Brain pericyte (primary cell): ENCODE measurements at regions not wholly inside any gene's neighbourhood (a gene's known extent, or its start where the extent isn't known, plus 50 kb on each side); places are given as distances from the start of the nearest gene placed in this dataset.

ENCODE experiments used
- DNase-seq: peaks from one replicate; pipeline ENCODE4 v3.0.0-alpha.2; 2012; ENCODE audit warnings: low read depth, low spot score

- no peak for DNase-seq
Observed at GRCh38 chr4:30837131-30837539, 117.0 kb downstream of the PCDH7 start.

GRCh38 chr4:30837861-30838260 lies 117.7 kb downstream of the PCDH7 start:
- no peak for DNase-seq

- no peak for DNase-seq
Observed at GRCh38 chr4:30838331-30838730, 118.2 kb downstream of the PCDH7 start.

DNA sequence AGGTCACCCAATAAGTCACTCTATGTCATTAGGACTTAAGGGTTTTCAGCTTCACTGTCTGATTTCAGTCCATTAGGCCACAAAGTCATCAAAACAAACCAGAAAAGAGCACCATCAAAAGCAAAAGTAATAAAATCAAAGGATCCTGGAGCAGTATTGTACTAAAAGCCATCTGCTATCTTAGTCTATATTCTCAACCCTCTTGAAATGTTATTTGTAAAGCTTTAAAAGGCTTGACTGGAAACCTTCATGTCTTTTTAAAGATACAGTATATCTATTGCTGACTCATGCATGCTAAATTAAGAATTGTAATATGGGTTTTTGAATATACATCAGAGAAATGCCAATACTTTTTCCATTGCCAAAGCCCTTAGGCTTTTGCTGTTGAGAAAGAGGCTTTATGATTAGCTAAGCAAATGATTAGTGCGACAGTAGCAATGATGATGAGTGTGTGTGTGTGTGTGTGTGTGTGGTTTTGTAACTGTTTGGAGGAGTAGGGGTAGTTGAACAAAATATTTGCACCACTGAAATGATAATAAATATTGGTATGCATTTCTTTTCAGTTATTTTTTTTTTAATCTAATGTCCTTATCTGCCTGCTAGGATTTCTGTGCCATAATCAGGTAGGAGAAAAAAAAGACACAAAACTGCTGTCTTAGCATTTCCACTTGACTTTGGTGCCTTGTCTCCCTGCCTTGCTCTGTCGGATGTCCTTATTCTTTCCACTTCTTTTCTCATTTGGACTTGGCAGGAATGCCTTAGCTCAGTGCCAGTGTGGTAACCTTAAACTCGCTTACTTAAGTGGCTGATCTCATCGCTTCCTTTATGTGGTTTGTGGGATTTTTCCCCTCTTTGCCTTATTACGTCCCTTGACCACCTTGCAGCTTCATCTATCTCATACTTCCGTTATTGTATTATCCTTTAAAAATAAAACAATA lies 119.7 kb downstream of the PCDH7 start:
- DNase-seq: no peak

- DNase-seq: no peak
Observed at GRCh38 chr4:30840571-30840970, 120.4 kb downstream of the PCDH7 start.

GRCh38 chr4:30842142-30842541 lies 122.0 kb downstream of the PCDH7 start:
- DNase-seq: no peak

DNA sequence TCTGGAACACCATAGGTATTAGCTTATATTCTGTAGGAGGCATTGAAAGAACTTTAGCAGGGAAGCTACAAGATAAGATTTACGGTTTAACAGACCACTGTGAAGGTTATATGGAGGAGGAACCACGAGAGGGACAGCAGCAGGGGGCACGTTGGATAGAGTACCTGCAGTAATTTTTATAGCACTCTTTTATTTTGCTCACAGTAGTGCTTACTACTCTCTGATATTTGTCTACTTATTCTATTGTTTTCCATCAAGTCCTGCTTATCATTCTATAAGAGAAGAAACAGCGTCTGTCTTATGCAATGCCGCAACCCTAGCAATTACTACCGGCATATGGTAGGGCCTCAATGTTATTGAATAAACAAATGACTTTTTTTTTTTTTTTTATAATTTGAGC lies 122.5 kb downstream of the PCDH7 start:
- DNase-seq: no peak

- no peak for DNase-seq
Observed at GRCh38 chr4:30844861-30845582, 124.9 kb downstream of the PCDH7 start.

DNA sequence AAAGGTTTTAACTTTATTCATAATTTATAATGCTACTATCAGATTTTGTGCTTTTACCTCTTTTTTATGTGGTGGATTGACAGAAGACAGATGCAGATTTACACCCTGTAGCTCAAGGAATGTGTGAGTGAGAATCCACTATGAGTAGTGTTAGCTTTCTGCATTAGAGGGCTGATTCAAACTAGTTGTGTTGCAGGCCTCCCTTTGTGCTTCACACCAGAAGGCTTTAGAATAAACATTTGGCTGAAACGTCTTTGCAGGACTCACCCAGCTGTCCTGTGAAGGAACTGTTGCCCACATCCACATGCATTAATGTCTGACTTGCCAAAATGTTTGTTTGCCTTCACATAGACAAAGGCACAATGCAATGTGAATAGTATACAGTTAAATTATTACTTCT lies 127.0 kb downstream of the PCDH7 start:
- no peak for DNase-seq

- DNase-seq: no peak
Observed at GRCh38 chr4:30847958-30848357, 127.8 kb downstream of the PCDH7 start.

- no peak for DNase-seq
Observed at GRCh38 chr4:30854531-30854930, 134.4 kb downstream of the PCDH7 start.

- DNase-seq: no peak
Observed at GRCh38 chr4:30855232-30855631, 135.1 kb downstream of the PCDH7 start.

DNA sequence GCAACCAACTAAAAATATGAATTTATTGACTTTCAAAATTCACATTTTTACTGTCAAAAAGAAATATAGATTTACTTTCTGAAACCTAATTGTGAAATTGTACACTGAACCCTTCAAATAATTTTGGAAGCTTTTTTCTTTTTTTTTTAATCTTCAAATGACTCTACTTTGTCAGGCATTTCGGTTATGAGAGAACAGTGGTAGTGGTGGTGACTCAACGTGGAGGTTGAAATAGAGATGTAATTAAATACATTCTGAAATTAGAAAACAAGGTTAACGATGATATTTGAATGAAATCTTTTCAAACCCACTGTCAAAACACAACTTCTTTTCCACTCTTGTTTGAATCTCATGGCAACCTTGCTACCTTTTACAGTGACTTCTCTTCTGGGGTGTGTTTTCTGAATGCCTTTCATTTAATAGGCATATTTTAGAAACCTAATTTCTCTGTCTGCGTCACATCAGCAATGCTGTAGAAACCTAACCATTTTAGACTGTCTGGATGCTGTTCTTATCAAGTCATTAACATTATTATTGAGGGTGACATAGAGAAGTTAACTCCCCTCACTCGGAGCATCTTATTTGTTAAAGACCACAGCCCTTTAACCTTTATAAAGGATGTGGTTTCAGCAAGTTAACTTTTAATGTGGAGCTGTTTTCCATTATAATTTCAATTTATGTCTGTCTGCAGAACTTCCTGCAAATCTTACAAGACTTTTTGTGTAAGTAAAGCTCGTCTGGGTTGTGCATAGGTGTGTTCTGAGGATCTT lies 136.8 kb downstream of the PCDH7 start:
- DNase-seq: no peak

DNA sequence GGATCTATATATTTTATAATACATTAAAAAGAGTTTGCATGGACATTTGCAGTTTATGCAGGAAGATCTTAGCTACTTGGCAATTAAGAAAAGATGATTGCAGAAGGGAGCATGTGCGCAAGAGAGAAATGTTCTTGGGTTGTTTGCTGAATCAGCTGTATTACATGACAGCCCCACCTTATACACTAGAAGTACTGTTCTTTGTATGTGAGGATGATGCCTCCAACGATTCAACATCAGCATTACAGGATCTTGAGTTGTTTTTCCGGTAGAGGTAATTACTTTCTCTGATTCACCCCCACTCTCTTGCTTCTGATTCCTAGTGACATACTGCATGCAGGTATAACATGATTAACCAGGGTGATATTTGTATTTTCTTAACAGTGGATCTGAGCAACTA lies 140.8 kb downstream of the PCDH7 start:
- no peak for DNase-seq

- DNase-seq: no peak
Observed at GRCh38 chr4:30862196-30862595, 142.0 kb downstream of the PCDH7 start.

GRCh38 chr4:30863021-30863420 lies 142.9 kb downstream of the PCDH7 start:
- DNase-seq: no peak

DNA sequence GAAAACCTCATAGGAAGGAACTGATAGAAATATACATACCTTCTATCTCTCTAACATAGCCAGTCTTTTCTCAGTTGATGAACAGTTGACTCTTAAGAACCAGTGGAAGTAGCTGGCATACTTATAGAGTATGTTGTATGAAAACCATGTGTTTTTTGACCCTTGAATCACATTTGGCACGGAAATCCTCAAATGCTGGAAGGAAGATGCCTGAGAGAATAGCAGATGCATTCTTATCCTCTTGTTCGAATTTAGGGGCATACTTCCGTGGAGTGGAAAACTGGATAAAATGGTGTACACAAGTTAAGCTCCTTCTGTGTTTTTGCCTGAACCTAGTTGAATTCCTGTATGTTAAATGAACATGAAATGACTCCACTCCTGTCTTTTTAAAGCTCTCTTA lies 145.5 kb downstream of the PCDH7 start:
- DNase-seq: no peak

- no peak for DNase-seq
Observed at GRCh38 chr4:30866346-30866745, 146.2 kb downstream of the PCDH7 start.

DNA sequence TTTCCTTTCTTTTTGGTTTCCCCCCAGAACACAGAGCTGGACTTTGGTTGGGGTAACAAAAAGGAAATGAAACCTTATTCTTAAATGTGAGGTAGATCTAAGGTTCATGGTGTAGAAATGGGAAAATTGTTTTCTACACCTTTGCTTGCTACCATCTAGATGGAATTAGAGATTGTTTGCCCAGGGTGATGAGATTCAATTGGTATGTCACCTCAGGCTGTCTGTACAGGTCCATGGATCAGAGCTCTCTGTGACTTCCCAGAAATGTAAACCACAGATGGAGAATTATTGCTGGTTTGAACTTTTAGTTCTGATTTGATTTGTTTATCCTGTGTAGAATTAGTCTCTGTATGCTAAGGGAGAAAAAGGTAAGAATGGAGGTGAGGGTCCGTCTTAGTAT lies 146.7 kb downstream of the PCDH7 start:
- no peak for DNase-seq

DNA sequence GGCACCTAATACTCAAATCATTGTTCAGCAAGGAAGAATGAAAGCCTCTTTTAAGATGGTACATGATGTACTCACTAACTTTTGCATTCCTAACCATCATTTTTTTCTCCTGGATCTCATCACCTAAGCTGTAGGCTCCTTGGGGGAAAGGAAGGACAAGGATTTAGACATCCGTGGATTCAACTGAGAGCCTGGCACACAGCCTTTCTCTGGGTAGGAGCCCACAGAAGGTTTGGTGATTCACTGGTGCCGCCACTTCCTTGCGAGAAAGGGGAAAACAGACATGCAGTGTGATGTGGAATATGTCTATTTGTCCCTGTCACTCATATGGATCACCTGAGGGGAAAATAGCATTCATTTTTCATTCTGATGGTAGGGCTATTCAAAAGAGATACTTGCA lies 147.3 kb downstream of the PCDH7 start:
- no peak for DNase-seq

- no peak for DNase-seq
Observed at GRCh38 chr4:30868111-30868895, 148.1 kb downstream of the PCDH7 start.
